ENCODE measurements at regions not wholly inside any gene's neighbourhood (a gene's known extent, or its start where the extent isn't known, plus 50 kb on each side); places are given as distances from the start of the nearest gene placed in this dataset.
A peak's percentile ranks its signal among the peaks of the same experiment; 100 is the strongest.
"Not testable (repeated sequence)": the region's sequence is repeated elsewhere in the genome, so short reads cannot be mapped to it uniquely, and the experiment has no call there.

DNA sequence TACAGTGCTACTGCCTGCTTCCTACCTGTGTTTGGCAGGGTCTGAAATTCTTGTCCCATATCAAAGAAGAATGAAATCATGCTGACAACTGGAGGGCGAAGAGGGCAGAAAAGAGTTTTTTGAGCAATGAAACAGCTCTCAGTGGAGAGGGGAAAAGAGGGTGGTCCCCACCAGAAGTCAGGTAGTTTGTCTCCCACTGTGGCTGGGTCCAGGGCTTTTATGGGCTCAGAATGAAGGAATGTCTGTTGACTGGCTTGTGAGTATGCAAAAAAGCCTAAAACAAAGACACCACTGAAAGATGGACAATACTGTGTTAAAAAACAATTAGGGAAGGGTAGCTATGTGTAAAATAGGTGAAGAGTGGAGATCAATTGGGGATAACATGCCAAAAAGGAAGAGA lies 115.0 kb downstream of the ADAM29 start:
- FAIRE-seq (no peak), DNase-seq (ENCODE audit: insufficient read length, low spot score) (no peak)

DNA sequence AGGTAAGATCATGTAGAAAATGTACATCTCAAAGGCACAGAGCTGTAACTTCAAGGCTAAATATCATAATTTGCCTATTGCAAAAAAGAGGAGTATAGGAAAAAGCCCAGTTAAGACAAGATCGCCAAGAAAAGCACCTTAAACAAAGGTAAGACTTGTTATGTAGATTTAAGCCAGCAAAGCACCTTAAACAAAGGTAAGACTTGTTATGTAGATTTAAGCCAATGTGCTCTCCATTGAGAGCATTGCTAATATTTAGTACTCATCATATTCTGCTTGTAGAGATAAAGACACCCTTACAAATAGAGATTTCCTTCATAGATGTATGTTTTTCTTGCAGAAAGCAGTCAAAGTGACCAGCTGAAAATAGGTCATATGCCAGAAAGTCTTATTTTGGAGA lies 115.8 kb downstream of the ADAM29 start:
- FAIRE-seq (no peak), DNase-seq (ENCODE audit: insufficient read length, low spot score) (no peak)

DNA sequence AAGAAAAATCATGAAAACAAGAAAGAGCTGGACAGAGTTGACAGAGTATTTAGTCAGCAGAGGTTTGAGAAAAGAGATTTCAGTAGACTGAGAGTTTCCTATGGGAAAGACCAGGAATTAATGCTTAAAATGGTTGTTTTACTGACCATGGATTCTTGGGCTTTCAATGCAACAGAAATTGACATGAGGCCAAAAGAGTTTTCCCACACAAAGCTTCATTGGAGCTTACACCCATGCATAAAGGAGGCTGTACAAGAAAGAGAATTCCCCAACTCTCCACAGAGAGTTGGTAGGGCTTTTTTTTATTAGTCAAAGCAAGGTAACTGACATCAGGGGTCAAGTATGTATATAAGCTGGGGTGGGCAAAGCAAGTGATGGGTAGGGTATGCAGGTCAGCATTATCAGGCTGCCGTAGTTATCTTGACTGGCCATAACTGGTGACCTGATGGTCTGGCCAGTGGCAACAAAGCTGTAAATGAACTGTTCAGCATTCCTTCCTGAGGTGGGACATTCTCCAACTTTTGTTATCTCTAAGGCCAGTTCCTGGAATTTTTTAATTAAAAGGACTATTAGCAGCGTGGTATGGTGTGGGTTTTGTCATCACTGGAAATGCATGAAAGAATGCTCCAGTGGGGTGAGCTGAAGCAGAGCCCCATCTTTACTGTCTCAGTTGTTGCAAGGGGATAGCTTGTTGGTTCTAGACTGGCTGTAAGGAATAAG lies 117.0 kb downstream of the ADAM29 start:
- DNase-seq (ENCODE audit: insufficient read length, low spot score) (no peak), FAIRE-seq (peak; percentile 66)

DNA sequence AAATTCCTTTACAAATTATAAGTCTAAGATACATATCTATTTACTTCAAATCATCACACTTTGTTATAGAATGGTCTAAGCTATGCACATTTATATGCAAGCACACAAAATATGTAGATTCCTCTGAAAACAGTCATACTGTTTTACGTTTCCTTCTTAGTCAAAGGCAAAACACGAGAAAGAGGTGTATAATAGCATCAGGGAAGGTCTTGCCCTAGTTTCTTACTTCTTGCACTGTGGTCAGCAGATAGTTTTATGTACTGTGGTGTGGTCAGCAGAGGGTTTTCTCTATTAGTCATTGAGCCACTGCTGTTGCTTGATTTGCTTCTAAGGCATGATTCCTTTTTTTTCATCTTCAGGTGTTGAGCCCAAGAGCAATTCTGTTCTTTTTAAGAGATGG lies 117.7 kb downstream of the ADAM29 start:
- peak; percentile 28 for DNase-seq (ENCODE audit: insufficient read length, low spot score)
- FAIRE-seq = peak; percentile 44

- no peak for DNase-seq (ENCODE audit: insufficient read length, low spot score)
- no peak for FAIRE-seq
Measured at GRCh38 chr4:175048111-175048784, 130.1 kb downstream of the ADAM29 start.

DNA sequence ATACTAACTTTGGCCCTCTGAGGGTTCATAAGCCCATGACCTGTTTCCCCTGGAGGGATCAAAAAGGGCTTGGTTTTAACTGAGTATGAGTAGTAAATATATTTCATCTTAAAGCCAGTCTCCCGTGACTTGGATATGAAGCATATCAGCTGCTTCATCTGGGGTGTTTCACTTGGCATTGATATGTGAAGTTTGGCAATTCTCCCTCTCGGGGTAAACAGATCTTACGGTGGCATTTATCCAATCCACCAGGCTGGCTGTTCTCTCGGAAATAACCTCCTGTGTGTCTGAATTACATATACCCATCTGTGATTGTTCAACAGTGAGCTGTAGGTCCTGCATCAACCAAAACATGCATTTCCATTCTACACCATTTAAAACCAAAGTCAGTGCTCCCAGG lies 130.7 kb downstream of the ADAM29 start:
- no peak for FAIRE-seq
- DNase-seq (ENCODE audit: insufficient read length, low spot score) = no peak

- no peak for FAIRE-seq
- DNase-seq (ENCODE audit: insufficient read length, low spot score) = no peak
Measured at GRCh38 chr4:175051974-175052373, 133.8 kb downstream of the ADAM29 start.

GRCh38 chr4:175054980-175055379 lies 136.8 kb downstream of the ADAM29 start:
- DNase-seq (ENCODE audit: insufficient read length, low spot score) (no peak), FAIRE-seq (no peak)

GRCh38 chr4:175062183-175062592 lies 144.0 kb downstream of the ADAM29 start:
- DNase-seq (ENCODE audit: insufficient read length, low spot score) = no peak
- no peak for FAIRE-seq

- FAIRE-seq (no peak), DNase-seq (ENCODE audit: insufficient read length, low spot score) (no peak)
Measured at GRCh38 chr4:175065228-175065627, 147.1 kb downstream of the ADAM29 start.

- FAIRE-seq (no peak), DNase-seq (ENCODE audit: insufficient read length, low spot score) (no peak)
Measured at GRCh38 chr4:175066923-175067627, 148.9 kb downstream of the ADAM29 start.

DNA sequence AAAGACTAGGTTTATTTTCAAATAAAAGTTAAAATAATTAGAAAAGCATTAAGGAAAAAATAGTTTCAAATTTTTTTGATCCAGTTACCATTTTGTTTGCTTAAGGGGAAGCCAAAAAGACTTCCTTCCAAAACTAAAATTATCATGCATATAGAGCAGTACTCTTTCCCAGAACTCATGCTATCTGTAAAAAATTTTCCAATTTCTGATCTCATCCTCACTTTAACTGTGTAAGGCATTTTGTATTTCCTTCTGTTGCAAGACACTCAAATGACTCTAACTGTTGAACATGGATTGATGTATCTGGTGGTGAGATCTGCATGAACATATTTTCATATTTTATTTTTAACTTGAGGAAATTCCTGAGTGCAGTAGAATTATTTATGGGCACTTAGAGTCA lies 150.1 kb downstream of the ADAM29 start:
- FAIRE-seq (no peak), DNase-seq (ENCODE audit: insufficient read length, low spot score) (no peak)

DNA sequence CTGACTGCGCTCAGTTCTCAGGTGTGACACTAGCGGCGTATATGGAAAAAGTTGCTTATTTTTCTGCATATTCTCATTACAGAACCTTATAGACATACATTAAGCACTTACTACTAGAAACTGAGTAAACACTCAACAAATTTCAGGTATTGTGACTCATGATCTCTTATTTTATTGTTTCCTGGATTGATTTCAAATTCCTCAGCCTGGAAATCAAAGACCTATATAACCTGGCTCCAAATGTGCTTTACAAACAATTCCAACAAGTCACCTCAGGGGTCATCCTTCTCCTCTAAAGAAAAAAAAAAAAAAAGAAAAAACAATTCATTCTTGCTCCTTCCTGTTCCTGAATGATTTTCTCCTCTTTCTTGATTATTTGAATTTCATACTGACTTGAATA lies 152.3 kb downstream of the ADAM29 start:
- no peak for FAIRE-seq
- DNase-seq (ENCODE audit: insufficient read length, low spot score) = no peak

- FAIRE-seq (no peak), DNase-seq (ENCODE audit: insufficient read length, low spot score) (no peak)
Measured at GRCh38 chr4:175071123-175071522, 153.0 kb downstream of the ADAM29 start.

DNA sequence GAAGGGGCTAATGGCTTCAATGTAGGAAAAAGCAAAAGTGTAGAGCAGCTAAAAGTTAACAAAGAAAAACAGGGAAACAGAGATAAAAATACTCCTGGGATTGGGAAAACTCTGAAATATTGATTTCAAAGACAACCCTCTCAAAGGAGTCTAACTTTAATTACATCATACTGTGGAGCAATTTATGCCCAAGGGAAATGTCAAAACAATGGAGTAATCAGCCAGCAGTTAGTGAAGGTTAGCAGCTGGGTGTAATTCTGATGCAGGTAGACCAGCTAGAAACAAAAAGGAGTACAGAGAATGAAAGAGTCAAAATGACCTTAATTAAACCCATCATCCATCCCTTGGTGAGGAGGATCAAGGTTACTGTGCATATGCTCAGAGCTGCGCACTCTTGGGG lies 169.0 kb downstream of the ADAM29 start:
- DNase-seq (ENCODE audit: insufficient read length, low spot score) = no peak
- no peak for FAIRE-seq

GRCh38 chr4:175090116-175090515 lies 172.0 kb downstream of the ADAM29 start:
- FAIRE-seq (no peak), DNase-seq (ENCODE audit: insufficient read length, low spot score) (no peak)

DNA sequence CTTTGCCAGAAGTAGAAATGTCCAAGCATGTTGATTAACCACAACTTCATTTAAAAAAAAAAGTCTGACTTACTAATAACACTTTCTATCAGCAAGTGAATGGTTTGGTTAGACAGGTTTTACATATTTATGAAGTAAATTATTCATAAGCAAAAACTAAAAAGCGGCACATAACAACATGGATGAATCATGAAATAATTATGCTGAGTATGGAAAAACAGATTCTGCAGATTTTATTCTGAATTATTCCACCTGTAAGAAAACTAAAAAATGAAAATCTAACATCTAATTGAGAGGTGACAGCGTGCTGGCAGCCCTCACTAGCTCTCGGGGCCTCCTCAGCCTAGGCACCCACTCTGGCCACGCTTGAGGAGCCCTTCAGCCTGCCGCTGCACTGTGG lies 173.5 kb downstream of the ADAM29 start:
- FAIRE-seq = no peak

DNA sequence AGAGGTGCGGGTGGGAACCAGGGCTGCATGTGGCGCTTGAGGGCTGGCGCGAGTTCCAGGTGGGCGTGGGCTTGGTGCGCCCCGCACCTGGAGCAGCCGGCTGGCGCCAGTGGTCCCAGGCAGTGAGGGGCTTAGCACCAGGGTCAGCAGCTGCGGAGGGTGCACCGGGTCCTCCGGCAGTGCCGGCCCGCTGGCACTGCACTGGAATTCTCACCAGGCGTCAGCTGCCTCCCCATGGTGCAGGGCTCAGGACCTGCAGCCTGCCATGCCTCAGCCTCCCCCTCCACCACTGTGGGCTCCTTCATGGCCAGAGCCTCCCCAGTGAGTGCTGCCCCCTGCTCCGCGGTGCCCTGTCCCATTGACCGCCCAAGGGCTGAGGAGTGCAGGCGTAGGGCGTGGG lies 174.0 kb downstream of the ADAM29 start:
- FAIRE-seq (no peak), DNase-seq (ENCODE audit: insufficient read length, low spot score) (no peak)

More for the DNA sequence above, 173.5 kb downstream of the ADAM29 start:
- no peak for DNase-seq (ENCODE audit: insufficient read length, low spot score)

- DNase-seq (ENCODE audit: insufficient read length, low spot score); FAIRE-seq: not testable (repeated sequence)
Measured at GRCh38 chr4:175093055-175093454, 174.9 kb downstream of the ADAM29 start.

DNA sequence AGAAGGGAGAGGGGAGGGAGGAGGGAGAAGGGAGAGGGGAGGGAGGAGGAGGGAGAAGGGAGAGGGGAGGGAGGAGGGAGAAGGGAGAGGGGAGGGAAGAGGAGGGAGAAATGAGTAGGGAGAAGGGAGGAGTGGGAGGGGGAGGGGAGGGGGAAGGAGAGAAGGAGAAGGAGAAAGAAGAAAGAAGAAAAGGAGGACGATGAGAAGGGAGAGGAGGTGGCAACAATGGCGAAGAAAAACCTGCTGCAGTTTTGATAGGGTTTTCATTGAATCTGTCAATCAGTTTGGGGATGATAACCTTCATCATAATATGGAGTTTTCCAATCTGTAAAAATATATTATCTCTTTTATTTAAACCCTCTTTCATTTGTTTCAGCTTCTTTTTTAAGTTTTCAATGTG lies 185.2 kb downstream of the ADAM29 start:
- DNase-seq (ENCODE audit: insufficient read length, low spot score) = no peak
- FAIRE-seq = no peak

DNA sequence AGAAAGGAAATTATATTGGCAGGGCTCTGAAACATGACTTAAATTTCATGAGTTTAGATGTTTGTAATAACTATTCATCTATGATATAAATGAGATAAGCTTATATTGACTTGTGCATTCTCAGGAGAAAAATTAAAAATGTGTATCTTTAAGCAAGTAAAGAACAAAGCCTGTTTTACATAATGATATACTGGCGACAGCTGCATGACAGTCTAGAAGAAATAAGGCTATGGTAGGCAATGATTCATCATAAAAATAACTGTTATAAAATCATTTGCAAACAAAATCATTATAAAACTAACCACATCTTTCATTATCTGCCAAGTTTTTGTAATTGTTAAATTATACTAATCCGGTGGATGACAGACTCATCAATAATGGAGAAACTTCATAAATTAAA lies 188.1 kb downstream of the ADAM29 start:
- FAIRE-seq = no peak
- no peak for DNase-seq (ENCODE audit: insufficient read length, low spot score)

DNA sequence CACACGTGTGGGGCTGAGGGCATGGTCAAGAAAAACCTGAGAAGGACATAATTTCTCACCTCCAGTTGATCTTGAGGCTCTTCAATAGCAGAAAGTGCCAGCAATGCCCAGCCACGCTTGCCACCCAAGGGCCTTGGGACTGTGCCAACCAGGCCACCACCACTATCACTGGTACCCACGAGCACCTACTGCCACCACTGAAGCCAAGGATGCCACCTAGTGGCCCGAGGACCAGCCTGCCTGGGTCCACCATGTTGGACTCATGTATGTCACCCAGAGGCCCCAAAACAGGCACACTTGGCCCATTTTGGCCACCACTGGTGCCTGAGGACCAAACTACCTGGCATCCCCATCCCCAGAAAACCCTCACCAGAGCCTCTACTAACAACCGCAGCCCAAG lies 191.8 kb downstream of the ADAM29 start:
- no peak for DNase-seq (ENCODE audit: insufficient read length, low spot score)
- FAIRE-seq = no peak

Measured in HTR-8/SVneo (cell line).